Body of pancreas (tissue), 4 donors: ENCODE measurements at regions not wholly inside any gene's neighbourhood (a gene's known extent, or its start where the extent isn't known, plus 50 kb on each side); places are given as distances from the start of the nearest gene placed in this dataset.

Experiments used
- ATAC-seq: fragments of 150-250 bp; one replicate; pipeline ENCODE4 v1.9.1; 2016
- DNase-seq, 4 donors: peaks; one replicate each; pipeline ENCODE4 v3.0.0-alpha.2; 2019
- H3K27ac ChIP-seq, 4 donors: fragments of 200-600 bp; sonication (generic); 1 replicate in 3 of 4; 2 replicates in 1 of 4; pipeline versions ENCODE4 v1.5.1 to v1.6.1; 2016 to 2019; ENCODE audit warnings: mild to moderate bottlenecking in 1 of 4, mixed read lengths in 1 of 4, moderate library complexity in 1 of 4
- H3K27me3 ChIP-seq, 2 donors: fragments of 200-600 bp; sonication (generic); one replicate each; pipeline ENCODE4 v1.6.0; 2016; ENCODE audit warnings: mild to moderate bottlenecking in 1 of 2
- H3K36me3 ChIP-seq, 2 donors: fragments of 200-600 bp; sonication (generic); replicated peaks in 1 of 2; 2 replicates each; pipeline ENCODE4 v1.5.1; 2016; ENCODE audit warnings: low read depth in 2 of 2; ENCODE audit not compliant: insufficient read depth in 1 of 2
- H3K4me1 ChIP-seq: fragments of 200-600 bp; sonication (generic); one replicate; pipeline ENCODE4 v1.6.0; 2016
- H3K4me3 ChIP-seq, 2 donors: fragments of 200-600 bp; sonication (generic); 1 replicate in 1 of 2; 2 replicates in 1 of 2; pipeline ENCODE4 v1.5.1; 2016 to 2019
- H3K9me3 ChIP-seq, 3 donors: fragments of 200-600 bp; sonication (generic); 1 replicate in 2 of 3; 2 replicates in 1 of 3; pipeline ENCODE4 v1.5.1; 2016
- CTCF ChIP-seq, 7 experiments: fragments of 450-650 bp in 4 of 7; fragments of 200-600 bp in 3 of 7; sonication (generic) in 3 of 7; IDR thresholded peaks; one replicate each; pipeline ENCODE4 v1.5.1; 2016 to 2019; ENCODE audit warnings: antibody characterized with exemption in 7 of 7
- POLR2A ChIP-seq, 3 donors: fragments of 450-650 bp; IDR thresholded peaks; one replicate each; pipeline ENCODE4 v1.6.1; 2016; ENCODE audit warnings: antibody characterized with exemption in 3 of 3, mild to moderate bottlenecking in 2 of 3
- WGBS, 2 donors: methylation state at CpG; one replicate each; pipeline ENCODE4 v1.1.5; 2017; 5-methylcytosine and 5-hydroxymethylcytosine counted together
- intact Hi-C: fragments of 100-400 bp; cut with DNase I; formaldehyde crosslinking; loops from one replicate; pipeline ENCODE4 v1.15.1; 2023

GRCh38 chr17:15000661-15001060, 264.5 kb downstream of the PMP22 start:
- DNase-seq (no peak), ATAC-seq (no peak)
- Histone ChIP-seq H3K36me3 (no peaks in the 10 kb centered on the region), H3K27me3 (no peaks in the 10 kb centered on the region), H3K27ac (no peak overlapping the region), H3K4me3 (no peak overlapping the region), H3K9me3 (no peaks in the 10 kb centered on the region), H3K4me1 (no peaks in the 10 kb centered on the region)
- no peak for TF ChIP-seq POLR2A (IDR thresholded peaks at IDR 0.05)
- intact Hi-C loops, result no loop called here

- no peaks in the 10 kb centered on the region for H3K9me3 ChIP-seq
- WGBS, 2 donors, result 75 to 79% methylated on average over 2 of the region's 2 CpGs
- H3K27ac ChIP-seq, result no peak overlapping the region
- no peaks in the 10 kb centered on the region for H3K27me3 ChIP-seq
- H3K4me3 ChIP-seq, result no peak overlapping the region
- ATAC-seq, result no peak
- TF ChIP-seq POLR2A (IDR thresholded peaks at IDR 0.05) (no peak), CTCF (IDR thresholded peaks at IDR 0.05) (no peak)
- intact Hi-C loops, result no loop called here
- no peaks in the 10 kb centered on the region for H3K4me1 ChIP-seq
- no peak for DNase-seq
- no peaks in the 10 kb centered on the region for H3K36me3 ChIP-seq
These were observed 267.8 kb downstream of the PMP22 start for GRCh38 chr17:14997290-14997689.

- Histone ChIP-seq H3K27me3 (no peaks in the 10 kb centered on the region), H3K4me1 (no peaks in the 10 kb centered on the region), H3K36me3 (no peaks in the 10 kb centered on the region), H3K4me3 (no peak overlapping the region), H3K27ac (no peak overlapping the region), H3K9me3 (no peaks in the 10 kb centered on the region)
- ATAC-seq (no peak), DNase-seq (no peak)
- intact Hi-C loops, result no loop called here
- TF ChIP-seq CTCF (IDR thresholded peaks at IDR 0.05) (no peak), POLR2A (IDR thresholded peaks at IDR 0.05) (no peak)
- 58 to 60% methylated on average over 4 of the region's 4 CpGs for WGBS, 2 donors
These were observed 279.0 kb downstream of the PMP22 start for GRCh38 chr17:14986127-14986526.

- Histone ChIP-seq H3K4me1 (no peaks in the 10 kb centered on the region), H3K27me3 (no peaks in the 10 kb centered on the region), H3K27ac (no peak overlapping the region), H3K36me3 (no peaks in the 10 kb centered on the region), H3K9me3 (peaks cover 0 to 7% (median 0%) of the 10 kb centered on the region in 3 donors), H3K4me3 (no peak overlapping the region)
- ATAC-seq (no peak), DNase-seq (no peak)
- 83 to 84% methylated on average over 2 of the region's 2 CpGs for WGBS, 2 donors
- TF ChIP-seq CTCF (IDR thresholded peaks at IDR 0.05) (no peak), POLR2A (IDR thresholded peaks at IDR 0.05) (no peak)
- intact Hi-C loops, result no loop called here
These were observed 292.3 kb downstream of the PMP22 start for GRCh38 chr17:14972844-14973243.

GRCh38 chr17:14971054-14971453, 294.1 kb downstream of the PMP22 start:
- Histone ChIP-seq H3K27ac (no peak overlapping the region), H3K27me3 (no peaks in the 10 kb centered on the region), H3K36me3 (no peaks in the 10 kb centered on the region), H3K4me1 (no peaks in the 10 kb centered on the region), H3K4me3 (no peak overlapping the region), H3K9me3 (peaks cover 0 to 7% (median 0%) of the 10 kb centered on the region in 3 donors)
- no peak for ATAC-seq
- no peak for TF ChIP-seq POLR2A (IDR thresholded peaks at IDR 0.05)
- no peak for TF ChIP-seq CTCF (IDR thresholded peaks at IDR 0.05)
- no peak for DNase-seq
- intact Hi-C loops, result no loop called here
